ENCODE measurements at regions not wholly inside any gene's neighbourhood (a gene's known extent, or its start where the extent isn't known, plus 50 kb on each side); places are given as distances from the start of the nearest gene placed in this dataset.

DNA sequence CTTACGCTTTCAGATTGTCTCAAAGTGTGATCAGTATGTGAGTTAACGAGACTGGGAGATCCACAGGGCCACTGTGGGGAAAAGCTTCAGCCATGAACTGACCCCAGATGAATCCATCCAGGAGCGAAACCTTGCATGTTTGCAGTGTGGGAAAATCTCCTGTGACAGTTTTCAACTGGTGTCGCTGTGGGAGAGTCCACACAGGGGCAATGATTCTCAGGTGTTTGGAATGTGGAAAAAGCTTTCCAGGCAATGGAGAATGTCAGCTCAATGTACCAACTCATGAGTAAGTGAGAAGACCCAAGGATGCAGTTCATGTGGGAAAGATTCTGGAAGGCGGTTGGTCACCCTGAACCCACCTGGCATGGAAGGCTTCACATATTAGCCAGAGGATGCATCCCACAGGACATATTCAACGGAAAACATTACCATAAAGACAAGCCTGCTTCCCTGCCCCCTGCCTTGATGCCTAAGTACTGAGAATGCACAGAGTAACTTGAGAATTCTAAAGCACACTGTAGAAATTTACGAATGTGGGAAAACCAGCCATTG, 204.1 kb upstream of the BMPER start:
- DNase-seq: no peak

- no peak for DNase-seq
Measured at GRCh38 chr7:33701927-33702326, 203.4 kb upstream of the BMPER start.

- no peak for DNase-seq
Measured at GRCh38 chr7:33702514-33703054, 202.8 kb upstream of the BMPER start.

- no peak for DNase-seq
Measured at GRCh38 chr7:33705333-33705833, 200.0 kb upstream of the BMPER start.

GRCh38 chr7:33706186-33706585, 199.2 kb upstream of the BMPER start:
- no peak for DNase-seq

DNA sequence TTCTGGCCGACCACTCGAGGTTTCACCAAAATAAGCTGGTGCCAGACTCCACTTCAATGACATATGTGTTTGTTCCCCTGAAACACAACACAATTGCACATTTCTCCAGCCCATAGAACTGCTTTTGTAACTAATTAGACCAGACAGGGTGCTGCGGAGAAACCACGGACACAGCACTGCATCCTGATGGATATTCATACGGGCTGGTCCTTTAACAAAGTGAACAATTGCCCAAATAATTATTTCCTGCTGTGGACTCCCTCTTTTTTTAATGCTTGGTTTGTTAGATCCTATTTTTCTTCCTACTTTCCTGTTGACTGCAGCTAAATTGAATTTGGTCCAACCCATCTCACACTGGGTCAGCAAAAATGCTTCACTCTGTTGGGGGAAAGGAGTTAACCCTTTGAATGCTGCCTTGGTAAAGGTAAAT, 198.6 kb upstream of the BMPER start:
- peak; percentile 57 for DNase-seq

GRCh38 chr7:33707427-33707826, 197.9 kb upstream of the BMPER start:
- peak; percentile 82 for DNase-seq

DNA sequence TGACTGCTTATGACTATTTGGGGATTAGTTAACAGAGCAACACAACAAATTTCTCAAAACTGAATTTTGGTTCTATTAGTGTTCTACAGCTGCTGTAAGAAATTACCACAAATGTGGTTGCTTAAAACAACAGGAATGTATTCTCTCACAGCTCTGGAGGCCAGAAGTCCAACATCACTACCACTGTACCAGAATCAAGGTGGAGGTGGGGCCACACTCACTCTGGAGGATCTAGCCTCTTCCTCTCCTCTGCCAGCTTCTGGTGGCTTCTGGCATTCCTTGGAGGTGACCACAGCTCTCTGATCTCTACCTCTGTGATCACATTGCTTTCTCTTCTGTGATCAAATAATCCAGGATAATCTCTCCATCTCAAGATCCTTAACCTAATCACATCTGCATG, 194.7 kb upstream of the BMPER start:
- no peak for DNase-seq

DNA sequence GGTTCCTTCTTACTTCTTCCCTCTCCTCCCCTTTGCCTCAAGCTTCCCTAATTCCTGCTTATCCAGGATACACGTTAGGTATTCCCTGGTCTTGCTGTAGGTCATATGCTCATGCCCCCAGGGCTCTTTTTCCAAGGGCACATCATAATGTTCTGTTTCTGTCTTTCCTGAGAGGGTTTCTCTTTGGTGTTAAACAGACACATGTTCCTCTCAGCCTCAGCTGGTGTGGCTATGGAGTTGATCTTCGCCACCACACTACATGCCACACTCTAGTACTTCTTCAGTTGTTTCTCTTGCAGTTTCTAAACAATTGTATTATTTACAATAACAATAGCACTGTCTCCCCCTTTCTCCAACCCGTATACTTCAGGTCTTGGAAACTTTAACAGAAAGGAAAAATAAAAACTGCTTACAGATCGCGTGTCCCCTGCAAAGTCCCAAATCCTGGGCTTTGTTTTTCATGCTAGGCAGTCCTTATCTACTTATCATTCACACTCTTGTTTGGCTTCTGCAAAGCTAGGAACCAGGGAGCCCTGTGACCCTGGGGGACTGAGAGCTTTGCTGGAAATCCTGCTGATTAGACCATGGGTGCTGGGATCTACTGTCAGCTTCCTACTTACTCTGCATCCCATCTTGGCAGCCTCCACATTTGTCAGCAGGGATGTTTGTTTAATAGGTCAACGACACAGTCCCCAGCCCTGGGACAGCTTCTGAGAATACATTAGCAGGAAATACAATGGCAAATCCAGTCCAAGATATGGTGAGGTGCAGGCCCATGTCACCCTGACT, 193.9 kb upstream of the BMPER start:
- no peak for DNase-seq

- no peak for DNase-seq
Measured at GRCh38 chr7:33712020-33712414, 193.3 kb upstream of the BMPER start.

DNA sequence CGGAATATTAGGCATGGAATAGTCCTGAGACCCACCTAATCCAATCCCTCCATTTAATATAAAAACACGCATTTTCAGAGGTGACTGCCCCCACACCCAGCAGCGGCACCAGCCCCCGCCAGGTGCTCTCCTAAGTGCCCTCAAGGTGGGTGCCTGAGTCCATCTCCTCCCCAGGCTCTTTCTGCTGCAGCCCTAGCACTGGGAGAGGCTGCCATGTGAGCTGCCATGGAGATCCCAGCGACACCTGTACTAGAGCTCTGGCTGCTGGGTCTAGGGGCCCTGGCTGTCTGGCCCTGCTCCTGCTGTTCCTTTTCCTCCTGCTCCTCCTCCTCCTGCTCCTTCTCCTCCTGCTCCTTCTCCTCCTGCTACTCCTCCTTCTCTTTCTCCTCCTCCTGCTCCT, 191.1 kb upstream of the BMPER start:
- no peak for DNase-seq

DNA sequence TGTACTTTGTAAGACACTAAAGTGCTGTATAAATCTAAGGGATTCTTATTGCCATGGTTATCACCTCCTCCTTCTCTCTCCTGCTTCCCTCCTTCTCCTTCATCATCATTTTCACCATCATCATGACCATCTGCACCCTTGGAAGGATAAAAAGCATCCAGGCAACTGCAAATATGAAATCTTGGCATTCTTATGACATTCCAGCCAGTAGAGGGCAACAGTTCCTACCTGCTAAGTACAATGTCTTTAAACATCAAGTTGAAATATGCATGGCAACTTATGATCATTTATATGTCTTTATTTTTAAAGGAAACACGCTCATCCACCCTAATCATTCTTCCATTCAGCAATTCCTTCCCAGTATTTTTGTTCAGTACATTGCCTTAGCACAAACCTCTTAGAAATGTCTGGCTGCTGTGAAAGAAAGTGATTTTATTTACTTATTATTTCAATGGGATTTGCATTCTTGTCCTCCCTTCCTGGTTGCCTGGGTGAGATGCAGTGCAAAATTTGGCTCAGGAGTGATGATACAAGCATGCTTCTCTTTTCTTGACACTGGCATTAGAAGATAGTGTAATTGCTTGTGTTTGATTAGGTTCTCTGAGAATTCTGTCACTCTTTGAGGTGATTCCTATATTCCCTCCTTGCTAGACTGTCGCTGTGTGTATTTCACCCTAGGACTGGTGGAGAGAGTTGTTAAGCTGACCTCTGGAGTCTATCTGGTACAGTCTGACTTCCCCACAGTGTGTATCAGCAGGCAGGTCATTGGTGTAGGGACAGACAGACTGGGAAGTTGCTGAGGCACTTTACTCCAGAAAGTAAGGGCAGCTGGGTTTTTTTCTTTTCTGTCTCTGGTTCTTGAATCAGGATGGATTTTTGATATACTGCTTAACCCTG, 188.5 kb upstream of the BMPER start:
- DNase-seq: peak; percentile 71

GRCh38 chr7:33719059-33719581, 186.2 kb upstream of the BMPER start:
- peak; percentile 56 for DNase-seq

- no peak for DNase-seq
Measured at GRCh38 chr7:33720139-33720538, 185.2 kb upstream of the BMPER start.

- DNase-seq: no peak
Measured at GRCh38 chr7:33720870-33721269, 184.5 kb upstream of the BMPER start.

DNA sequence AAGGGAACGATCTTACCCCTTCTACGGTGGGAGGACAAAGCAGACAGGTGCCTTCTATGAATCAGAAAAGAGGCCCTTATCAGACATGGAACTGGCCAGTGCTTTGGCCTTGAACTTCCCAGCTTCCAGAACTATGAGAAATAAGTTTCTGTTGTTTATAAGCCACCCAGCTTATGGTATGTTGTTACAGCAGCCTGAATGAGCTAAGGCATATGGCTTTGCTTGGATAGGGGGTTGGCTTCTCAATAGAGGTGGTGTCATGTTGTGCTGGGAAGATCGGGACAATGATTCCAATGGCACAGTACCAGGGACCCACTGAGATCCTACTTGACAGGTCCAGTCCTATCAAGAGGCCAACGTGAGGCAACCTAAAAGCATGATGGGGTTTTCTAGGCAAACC, 183.4 kb upstream of the BMPER start:
- peak; percentile 32 for DNase-seq

DNA sequence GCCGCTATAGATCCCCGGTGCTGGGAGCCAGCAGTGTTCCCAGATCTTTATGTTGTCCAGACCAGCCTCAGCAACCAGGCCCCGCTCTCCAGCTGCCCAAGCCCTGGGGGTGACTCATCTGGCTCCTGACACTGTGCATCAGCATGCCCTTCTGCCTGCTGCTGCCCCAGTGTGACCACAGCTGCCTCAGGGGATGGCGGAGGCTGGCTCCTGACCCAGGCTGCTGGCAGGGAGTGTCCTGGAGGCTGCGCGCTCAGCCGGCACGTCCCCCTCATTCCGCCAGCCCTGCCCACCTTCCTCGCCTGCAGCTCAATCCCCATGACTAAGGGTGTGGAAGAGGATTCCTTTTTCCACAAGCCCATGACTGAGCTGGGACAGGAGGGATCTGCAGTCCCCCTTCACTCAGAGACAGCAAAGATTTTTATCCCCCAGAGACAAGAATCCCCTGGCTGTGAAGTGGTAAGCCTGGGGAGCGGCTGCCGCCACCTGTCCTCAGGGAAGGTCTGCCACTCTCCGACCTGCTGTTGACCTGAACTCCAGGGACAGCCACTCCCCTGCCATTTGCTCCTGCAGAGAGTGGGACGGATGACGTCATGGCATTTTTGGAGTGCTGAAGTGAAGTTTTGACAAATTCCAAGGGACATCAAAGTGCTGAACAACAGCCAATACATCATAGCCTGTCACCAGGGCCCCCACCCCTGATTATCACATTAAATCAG, 182.8 kb upstream of the BMPER start:
- peak; percentile 85 for DNase-seq

- DNase-seq: no peak
Measured at GRCh38 chr7:33724201-33724600, 181.1 kb upstream of the BMPER start.

GRCh38 chr7:33725111-33726025, 180.0 kb upstream of the BMPER start:
- no peak for DNase-seq

DNA sequence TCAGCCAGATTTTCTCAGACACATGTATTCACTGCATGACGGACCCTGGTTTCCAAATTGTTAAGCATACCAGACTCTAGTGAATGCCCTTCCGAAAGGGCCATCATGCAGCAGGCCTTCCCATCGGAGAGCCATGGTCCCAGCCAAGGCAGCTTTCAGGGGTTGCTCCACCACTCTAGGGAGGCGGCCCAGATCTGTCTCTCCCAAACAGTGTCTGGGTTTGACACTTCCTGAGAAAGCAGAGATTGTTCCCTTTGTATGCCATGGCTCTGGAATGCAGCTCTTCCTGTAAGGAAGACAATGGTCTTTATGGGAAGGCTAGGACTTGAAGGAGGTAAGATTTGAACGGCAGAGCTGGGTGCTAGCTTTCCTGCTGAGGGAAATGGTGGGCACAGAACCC, 178.8 kb upstream of the BMPER start:
- no peak for DNase-seq

GRCh38 chr7:33727315-33727714, 178.0 kb upstream of the BMPER start:
- no peak for DNase-seq

Data from tongue (tissue), 1 donor.